A172 (cell line): ENCODE measurements at regions not wholly inside any gene's neighbourhood (a gene's known extent, or its start where the extent isn't known, plus 50 kb on each side); places are given as distances from the start of the nearest gene placed in this dataset.

ENCODE experiments used
- DNase-seq: peaks from one replicate; pipeline ENCODE4 v3.0.0-alpha.2; 2015; ENCODE audit warnings: low spot score

DNA sequence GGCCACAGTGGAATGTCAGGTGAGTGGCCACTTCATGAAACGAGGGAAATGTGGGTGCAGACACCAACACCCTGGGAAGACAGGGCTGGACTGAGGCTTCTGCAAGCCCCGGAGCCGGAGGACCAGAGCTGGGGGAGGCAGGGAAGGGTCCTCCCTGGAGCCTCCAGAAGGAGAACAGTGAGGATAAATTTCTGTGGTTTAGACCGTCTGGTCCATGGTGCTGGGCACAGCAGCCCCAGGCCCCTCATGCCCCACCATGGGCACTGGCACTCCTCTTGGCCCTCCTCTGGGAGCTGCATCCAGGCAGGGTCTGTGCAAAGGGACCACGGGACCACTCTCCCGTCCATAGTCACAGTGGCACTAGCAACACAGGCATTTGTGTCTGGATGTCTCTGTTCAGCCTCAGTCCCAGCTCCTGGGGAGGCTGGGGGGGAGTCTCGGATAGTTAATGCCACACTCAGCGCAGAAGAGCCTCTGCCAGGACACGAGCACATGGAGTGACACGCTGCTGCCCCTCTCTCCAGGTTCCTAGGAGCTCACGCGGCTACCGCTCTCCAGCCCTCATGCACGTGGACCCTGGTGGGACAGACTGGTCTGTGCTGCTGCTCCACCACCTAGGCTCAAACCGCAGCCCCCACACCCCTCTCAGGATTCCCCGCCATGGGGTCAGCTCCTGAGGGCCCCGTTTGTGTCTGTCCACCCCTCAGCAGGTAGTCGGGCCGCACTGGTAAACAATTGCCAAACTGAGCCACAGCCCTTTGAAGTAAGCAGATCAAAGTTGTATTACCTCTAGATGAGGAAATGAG, 305.9 kb upstream of the SALL3 start:
- DNase-seq: no peak

DNA sequence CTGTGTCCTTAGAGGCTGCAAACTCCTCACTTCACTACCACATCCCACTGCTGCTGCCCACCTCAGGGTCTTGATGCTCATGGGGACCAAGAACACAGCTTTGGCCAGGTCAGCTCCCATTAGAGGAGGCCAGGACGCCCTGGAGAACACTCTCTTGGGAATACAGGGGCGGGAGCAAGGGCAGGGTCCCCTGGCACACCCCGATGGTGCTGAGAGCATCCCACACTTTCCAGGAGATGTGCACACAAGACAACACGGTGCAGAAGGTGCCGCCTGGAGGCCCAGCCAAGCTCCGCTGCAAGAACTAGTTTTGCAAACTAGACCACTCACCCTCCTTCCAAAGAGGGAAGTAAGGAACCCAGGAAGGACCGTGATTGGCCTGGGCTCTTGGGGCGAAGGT, 304.4 kb upstream of the SALL3 start:
- no peak for DNase-seq

DNA sequence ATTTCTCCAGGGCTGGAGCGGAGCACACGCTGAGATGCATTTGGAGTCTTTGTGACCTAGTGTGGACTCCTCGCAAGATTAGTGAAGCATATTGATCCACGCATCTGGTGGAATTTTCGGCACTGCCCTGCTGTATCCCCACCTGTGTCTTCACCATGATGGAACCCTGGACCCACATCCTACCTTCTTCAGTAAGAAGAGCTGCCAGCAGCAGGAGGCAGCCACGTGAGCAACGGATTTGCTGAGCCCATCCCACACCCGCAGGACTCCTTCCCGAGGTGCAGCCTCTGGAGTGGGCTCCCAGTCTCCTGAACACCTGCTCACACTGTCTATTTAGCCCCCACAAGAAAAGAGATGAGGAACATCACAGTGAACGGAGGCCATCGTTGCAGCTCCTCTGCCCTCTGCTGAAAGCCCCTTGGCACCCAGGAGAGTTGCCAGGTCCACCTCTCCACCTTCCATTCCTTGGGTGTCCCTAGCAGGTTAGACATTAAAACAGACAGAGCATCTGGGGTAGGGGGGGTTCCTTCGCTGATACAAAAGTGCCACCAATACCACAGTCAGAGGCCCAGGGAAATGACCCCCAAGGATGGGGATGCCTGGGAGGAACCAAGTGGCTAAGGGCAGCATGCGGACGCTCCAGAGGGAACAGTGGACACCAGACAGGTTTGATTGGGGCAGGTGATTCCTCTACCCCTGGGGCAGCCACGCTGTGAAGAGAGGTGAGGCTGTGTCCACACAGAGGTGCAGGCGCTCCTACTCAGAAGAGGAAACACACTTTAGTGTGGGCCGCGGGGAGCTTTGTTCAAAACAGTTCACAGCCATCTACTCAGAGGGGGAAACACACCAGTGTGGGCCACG, 302.8 kb upstream of the SALL3 start:
- DNase-seq: no peak

- DNase-seq: no peak
Measured at GRCh38 chr18:78677483-78678317, 301.9 kb upstream of the SALL3 start.

DNA sequence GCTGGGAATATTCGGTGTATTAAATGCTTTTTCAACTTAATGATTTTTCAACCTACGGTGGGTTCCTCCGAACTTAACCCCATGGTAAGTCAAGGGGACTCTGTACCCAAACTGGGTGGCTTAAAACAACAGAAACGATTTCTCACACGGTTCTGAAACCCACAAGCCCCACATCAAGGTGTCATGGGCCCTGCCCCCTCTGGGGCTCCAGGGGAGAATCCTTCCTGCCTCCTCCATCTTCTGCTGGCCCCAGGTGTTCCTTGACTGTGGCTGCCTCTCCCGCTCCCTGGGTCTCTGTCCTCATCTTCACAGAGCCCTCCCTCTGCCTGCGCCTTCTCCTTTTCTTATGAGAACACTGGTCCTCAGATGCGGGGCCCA, 301.3 kb upstream of the SALL3 start:
- DNase-seq: no peak

GRCh38 chr18:78679031-78679430, 300.6 kb upstream of the SALL3 start:
- DNase-seq: no peak

GRCh38 chr18:78679613-78680260, 299.9 kb upstream of the SALL3 start:
- no peak for DNase-seq

DNA sequence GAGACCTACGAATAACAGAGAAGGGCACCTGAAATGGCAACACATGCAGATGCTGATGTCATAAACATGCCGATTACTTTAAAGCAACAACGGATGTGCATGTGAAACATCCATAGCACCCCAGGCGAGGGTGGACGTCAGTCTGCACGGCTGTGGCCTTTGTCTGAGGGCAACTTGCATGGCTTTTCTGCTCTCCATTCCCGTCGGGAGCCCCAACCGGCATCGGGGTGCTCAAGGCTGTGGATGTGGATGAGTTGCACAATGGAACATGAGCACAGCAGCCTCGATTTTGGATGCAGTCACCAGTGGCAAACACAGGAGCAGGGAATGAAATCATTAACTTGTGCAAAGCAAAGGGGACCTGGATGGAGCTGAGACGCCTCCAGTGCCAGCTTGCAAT, 298.2 kb upstream of the SALL3 start:
- no peak for DNase-seq

GRCh38 chr18:78681934-78682333, 297.7 kb upstream of the SALL3 start:
- no peak for DNase-seq

DNA sequence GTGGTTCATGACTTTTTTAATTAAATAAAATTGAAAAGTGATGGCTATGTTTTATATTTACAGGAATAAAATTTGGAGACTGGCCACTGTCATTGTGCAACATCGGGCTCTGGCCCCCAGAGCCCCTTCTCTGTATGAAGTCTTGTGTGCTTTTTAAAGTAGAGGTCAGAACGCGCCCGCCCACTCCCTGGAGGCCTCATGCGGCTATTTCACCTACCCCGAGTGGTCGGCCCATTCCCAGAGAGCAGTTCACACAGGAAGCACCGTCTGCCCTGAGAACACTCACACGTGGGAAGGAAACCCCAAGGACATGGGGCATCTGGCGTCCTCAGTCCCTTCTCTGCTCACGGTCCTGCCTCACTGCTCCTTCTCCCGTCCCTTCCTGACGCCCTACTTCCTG, 296.9 kb upstream of the SALL3 start:
- DNase-seq: no peak

- DNase-seq: no peak
Measured at GRCh38 chr18:78683191-78684010, 296.2 kb upstream of the SALL3 start.

DNA sequence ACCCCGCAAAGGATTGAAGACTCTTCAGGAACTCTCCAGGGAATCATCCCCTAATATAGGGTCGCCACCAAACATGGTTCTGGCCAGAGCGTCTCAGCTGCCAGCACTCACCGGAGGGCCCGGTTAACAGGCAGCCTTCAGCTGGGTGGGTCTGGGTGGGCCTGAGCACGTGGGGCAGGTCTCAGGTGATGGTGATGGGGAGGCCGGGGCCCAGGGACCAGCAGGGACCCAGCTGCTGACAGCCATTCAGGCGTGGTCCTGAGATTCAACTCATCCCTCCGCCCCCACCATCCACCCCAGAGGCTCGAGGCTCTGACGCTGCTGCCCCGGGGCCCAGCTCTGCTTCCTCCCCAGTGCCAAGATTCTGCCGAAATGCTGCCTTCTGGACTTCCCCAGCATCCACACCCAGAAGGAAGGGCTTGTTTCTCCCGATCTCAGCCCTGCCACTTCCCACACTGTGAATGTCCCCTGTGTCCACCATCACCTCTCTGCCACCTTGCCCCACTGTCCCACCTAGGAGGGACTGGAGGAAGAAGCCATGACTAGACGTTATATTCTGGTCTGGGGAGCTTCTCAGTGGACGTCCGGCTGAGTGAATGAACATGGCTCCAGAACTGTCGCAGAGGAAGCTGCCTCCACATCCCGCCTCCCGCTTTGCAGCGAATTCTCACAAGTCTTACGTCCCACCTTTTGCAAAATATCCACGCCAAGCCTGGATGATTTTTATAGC, 294.2 kb upstream of the SALL3 start:
- DNase-seq: no peak

- DNase-seq: no peak
Measured at GRCh38 chr18:78685980-78686530, 293.6 kb upstream of the SALL3 start.

DNA sequence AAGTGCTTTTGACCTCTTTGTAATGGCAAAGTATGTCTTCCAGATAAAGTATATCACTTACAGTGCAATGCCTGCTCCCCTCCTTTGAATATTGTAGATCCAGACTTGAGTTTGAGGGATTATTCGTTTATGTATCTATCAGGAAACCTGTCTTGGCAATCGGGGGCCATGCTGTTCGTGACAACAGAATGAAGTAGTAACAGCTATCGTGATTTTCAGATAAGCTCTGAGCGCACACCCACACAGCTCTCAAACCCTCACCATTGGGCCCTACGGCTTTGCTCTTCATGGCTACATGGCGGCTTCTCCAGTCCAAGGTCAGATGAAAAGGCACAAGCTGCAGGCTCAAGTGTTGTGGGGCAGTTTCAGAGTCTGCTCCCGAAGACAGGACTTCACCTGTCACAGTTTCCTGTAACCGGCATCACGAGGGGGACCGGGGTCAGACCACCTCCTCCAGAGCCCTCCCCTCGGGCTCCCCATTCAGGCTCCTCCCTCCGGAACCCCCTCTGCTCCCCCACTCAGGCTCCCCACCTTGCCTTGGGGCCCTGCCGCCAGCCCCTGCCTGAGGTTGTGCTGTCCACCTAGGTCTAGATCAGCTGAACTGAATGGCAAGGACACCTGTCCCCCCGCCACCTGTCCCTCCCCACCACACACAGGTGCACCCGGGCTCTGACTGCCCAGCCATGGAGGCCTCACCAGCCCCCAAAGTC, 292.5 kb upstream of the SALL3 start:
- no peak for DNase-seq

DNA sequence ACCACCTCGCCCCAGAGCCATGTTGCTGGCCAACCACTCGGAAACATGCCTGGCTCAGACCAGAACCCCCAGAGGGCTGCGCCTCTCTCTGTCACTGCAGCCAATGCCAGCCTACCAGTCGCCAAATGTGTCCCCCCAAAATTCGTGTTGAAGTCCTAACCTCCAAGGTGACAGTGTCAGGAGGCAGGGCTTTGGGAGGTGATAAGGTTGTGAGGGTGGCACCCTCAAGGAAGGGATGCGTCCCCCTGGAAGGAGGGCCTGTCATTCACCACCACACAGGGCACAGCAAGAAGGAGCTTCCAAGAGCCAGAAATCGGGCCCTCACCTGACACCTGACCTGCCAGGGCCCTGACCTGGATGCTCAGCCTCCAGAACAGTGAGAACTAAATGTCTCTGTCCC, 291.9 kb upstream of the SALL3 start:
- DNase-seq: no peak

- no peak for DNase-seq
Measured at GRCh38 chr18:78688249-78688648, 291.4 kb upstream of the SALL3 start.

GRCh38 chr18:78688916-78689315, 290.7 kb upstream of the SALL3 start:
- no peak for DNase-seq

GRCh38 chr18:78689606-78690005, 290.0 kb upstream of the SALL3 start:
- DNase-seq: no peak

- no peak for DNase-seq
Measured at GRCh38 chr18:78692105-78692504, 287.5 kb upstream of the SALL3 start.
